HCT116 (cell line): ENCODE measurements at regions not wholly inside any gene's neighbourhood (a gene's known extent, or its start where the extent isn't known, plus 50 kb on each side); places are given as distances from the start of the nearest gene placed in this dataset.

Experiments used
- ATAC-seq: fragments of 200-7000 bp; cut with Tn5 transposase; 2 replicates; pipeline ENCODE4 v1.9.1; 2020; ENCODE audit warnings: mild to moderate bottlenecking, moderate library complexity
- BruUV-seq: library from RNA; stranded (reverse); fragments of 400-500 nt; replicated peaks from 2 replicates; lab custom pipeline; 2021; lab: Mats Ljungman, UMichigan
- CTCF ChIA-PET: fragments of 300-600 bp; sonication (Branson Sonifier 250); formaldehyde crosslinking; loops from one replicate; lab custom pipeline; 2021; ENCODE audit warnings: antibody characterized with exemption; lab: Charles Lee
- POLR2A ChIA-PET: fragments of 300-600, 350-600 bp; sonication (Branson Sonifier 250); formaldehyde crosslinking; loops from one replicate; lab custom pipeline; 2021; ENCODE audit warnings: antibody characterized with exemption; lab: Charles Lee
- RAD21 ChIA-PET, 2 experiments: fragments of 300-600 bp; sonication (Branson Sonifier 250); formaldehyde crosslinking; loops; one replicate each; lab custom pipeline; 2023; ENCODE audit warnings: low total read pairs in 2 of 2; ENCODE audit not compliant: uncharacterized antibody in 2 of 2, unreplicated experiment in 2 of 2, low non-redundant PET in 1 of 2; lab: Charles Lee
- DNase-seq: peaks from one replicate; pipeline ENCODE4 v3.0.0-alpha.2; 2010; ENCODE audit warnings: low read depth, low spot score
- H2AFZ ChIP-seq: fragments of 200-600 bp; shearing (Covaris generic), sonication (generic); 2 replicates; pipeline ENCODE4 v1.6.1; 2017; ENCODE audit warnings: low read depth, mixed run types, mixed read lengths, antibody characterized with exemption, low read length; ENCODE audit not compliant: poor library complexity, severe bottlenecking
- H3K27ac ChIP-seq: 2 replicates; pipeline ENCODE4 v1.5.1; 2012; ENCODE audit warnings: low read depth, low read length
- H3K27me3 ChIP-seq: fragments of 200-600 bp; sonication (generic); 2 replicates; pipeline ENCODE4 v1.6.1; 2016; ENCODE audit warnings: mixed run types, low read length, mixed read lengths; ENCODE audit not compliant: insufficient read depth
- H3K36me3 ChIP-seq, 2 experiments: fragments of 200-500 bp in 1 of 2; fragments of 200-600 bp in 1 of 2; sonication (Bioruptor generic) in 1 of 2; sonication (generic) in 1 of 2; 2 replicates each; pipeline versions ENCODE4 v1.5.1 to v1.6.1; 2014 to 2016; ENCODE audit warnings: low read length in 2 of 2, inconsistent platforms in 1 of 2, mixed read lengths in 1 of 2, mixed run types in 1 of 2; ENCODE audit not compliant: insufficient read depth in 2 of 2, control insufficient read depth in 1 of 2
- H3K4me1 ChIP-seq, 2 experiments: fragments of 200-600 bp in 1 of 2; sonication (generic) in 1 of 2; 2 replicates each; pipeline versions ENCODE4 v1.5.1 to v1.6.1; 2012 to 2017; ENCODE audit warnings: low read length in 2 of 2, inconsistent platforms in 1 of 2, mild to moderate bottlenecking in 1 of 2, mixed read lengths in 1 of 2, mixed run types in 1 of 2, moderate library complexity in 1 of 2; ENCODE audit not compliant: insufficient read depth in 2 of 2, control insufficient read depth in 1 of 2
- H3K4me2 ChIP-seq: fragments of 200-600 bp; sonication (generic); 2 replicates; pipeline ENCODE4 v1.6.1; 2017; ENCODE audit warnings: mixed run types, low read length, mixed read lengths
- H3K4me3 ChIP-seq, 2 experiments: fragments of 200-600 bp in 1 of 2; sonication (generic) in 1 of 2; replicated peaks in 1 of 2; 2 replicates each; pipeline ENCODE4 v1.5.1; 2011 to 2016; ENCODE audit warnings: low read length in 2 of 2, control low read depth in 1 of 2, low read depth in 1 of 2, mild to moderate bottlenecking in 1 of 2, mixed read lengths in 1 of 2, mixed run types in 1 of 2
- H3K79me2 ChIP-seq: fragments of 200-600 bp; sonication (generic); 2 replicates; pipeline ENCODE4 v1.6.1; 2017; ENCODE audit warnings: mild to moderate bottlenecking, mixed run types, low read length, moderate library complexity, mixed read lengths; ENCODE audit not compliant: insufficient read depth
- H3K9ac ChIP-seq: fragments of 200-600 bp; sonication (generic); 2 replicates; pipeline ENCODE4 v1.6.1; 2016; ENCODE audit warnings: low read length, mixed read lengths
- H3K9me2 ChIP-seq: fragments of 200-600 bp; sonication (generic), shearing (Covaris generic); 2 replicates; pipeline ENCODE4 v1.6.1; 2017; ENCODE audit warnings: mixed run types, mild to moderate bottlenecking, moderate library complexity; ENCODE audit not compliant: insufficient read depth
- H3K9me3 ChIP-seq, 2 experiments: fragments of 200-500 bp in 1 of 2; fragments of 200-600 bp in 1 of 2; sonication (Bioruptor generic) in 1 of 2; sonication (generic) in 1 of 2; 2 replicates each; pipeline ENCODE4 v1.6.1; 2014 to 2017; ENCODE audit warnings: low read length in 2 of 2, mixed read lengths in 2 of 2, inconsistent platforms in 1 of 2, low read depth in 1 of 2, mild to moderate bottlenecking in 1 of 2, mixed run types in 1 of 2, moderate library complexity in 1 of 2; ENCODE audit not compliant: control insufficient read depth in 1 of 2, insufficient read depth in 1 of 2
- H4K20me1 ChIP-seq: fragments of 200-600 bp; sonication (generic), shearing (Covaris generic); 2 replicates; pipeline ENCODE4 v1.6.1; 2017; ENCODE audit warnings: mixed run types, mild to moderate bottlenecking, moderate library complexity; ENCODE audit not compliant: insufficient read depth
- CBX3 ChIP-seq: IDR thresholded peaks from 2 replicates; pipeline ENCODE4 v1.6.1; 2012; ENCODE audit warnings: low read depth
- CEBPB ChIP-seq: IDR thresholded peaks from 2 replicates; pipeline ENCODE4 v1.6.1; 2012; ENCODE audit warnings: low read depth
- EZH2 ChIP-seq: fragments of 200-600 bp; sonication (generic); IDR thresholded peaks from 2 replicates; pipeline ENCODE4 v1.6.1; 2017; ENCODE audit warnings: antibody characterized with exemption, mixed run types
- EZH2phosphoT487 ChIP-seq: fragments of 200-600 bp; IDR thresholded peaks from 2 replicates; pipeline ENCODE4 v1.6.1; 2018; ENCODE audit warnings: antibody characterized with exemption, borderline replicate concordance
- JUND ChIP-seq: IDR thresholded peaks from 2 replicates; pipeline ENCODE4 v1.6.1; 2012
- SIN3A ChIP-seq: IDR thresholded peaks from 2 replicates; pipeline ENCODE4 v1.6.1; 2012; ENCODE audit warnings: low read depth
- SRF ChIP-seq: IDR thresholded peaks from 2 replicates; pipeline ENCODE4 v1.6.1; 2012; ENCODE audit warnings: low read depth
- intact Hi-C: fragments of 100-400 bp; cut with micrococcal nuclease; formaldehyde crosslinking; loops from 2 replicates; pipeline ENCODE4 v1.10.0; 2022
- TF ChIP-seq, protein P1 (sequence below), 3 experiments: fragments of 200-600 bp in 1 of 3; sonication (generic) in 1 of 3; IDR thresholded peaks in 2 of 3; conservative IDR thresholded peaks in 1 of 3; 2 replicates each; pipeline ENCODE4 v1.5.1; 2012 to 2017; ENCODE audit warnings: low read depth in 2 of 3, low read length in 2 of 3, antibody characterized with exemption in 1 of 3, borderline replicate concordance in 1 of 3, control low read depth in 1 of 3, mild to moderate bottlenecking in 1 of 3, mixed read lengths in 1 of 3, mixed run types in 1 of 3, moderate library complexity in 1 of 3; ENCODE audit not compliant: insufficient read depth in 1 of 3

DNA sequence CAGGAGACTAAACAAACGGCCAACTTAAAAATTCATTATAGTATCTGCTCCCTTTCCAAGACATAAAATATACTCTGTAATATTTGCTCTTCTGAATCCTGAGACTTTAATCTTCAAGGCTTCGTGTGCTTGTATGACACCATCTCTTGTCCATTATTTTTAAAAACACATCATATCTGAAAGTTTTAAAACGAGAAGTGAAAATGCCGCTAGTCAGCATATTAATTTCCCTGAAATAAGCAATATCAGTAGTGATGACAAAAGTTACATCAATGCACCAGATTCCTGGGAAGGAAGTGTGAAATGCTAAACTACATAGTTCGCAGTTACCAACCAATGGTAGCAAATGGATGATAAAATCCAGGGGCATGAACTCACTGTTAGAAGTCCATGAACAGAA lies 66.8 kb upstream of the EXOC1L start:
- BruUV-seq: no TSS peak
- ChIA-PET CTCF (no interaction called here), POLR2A (no interaction called here), RAD21 (no interaction called here)
- intact Hi-C loops: no loop called here
- Histone ChIP-seq H2AFZ (no peak overlapping the region), H3K4me2 (no peak overlapping the region), H3K9me2 (no peaks in the 10 kb centered on the region), H4K20me1 (no peaks in the 10 kb centered on the region), H3K27me3 (no peaks in the 10 kb centered on the region), H3K4me1 (peaks cover 0 to 15% of the 10 kb centered on the region in 2 experiments; a peak in 2 of 4 replicates), H3K36me3 (no peaks in the 10 kb centered on the region), H3K27ac (no peak overlapping the region), H3K79me2 (no peaks in the 10 kb centered on the region), H3K4me3 (no peak overlapping the region), H3K9me3 (no peaks in the 10 kb centered on the region), H3K9ac (no peak overlapping the region)
- ATAC-seq (no peak), DNase-seq (no peak)
- TF ChIP-seq CBX3 (no peak), EZH2phosphoT487 (no peak)

DNA sequence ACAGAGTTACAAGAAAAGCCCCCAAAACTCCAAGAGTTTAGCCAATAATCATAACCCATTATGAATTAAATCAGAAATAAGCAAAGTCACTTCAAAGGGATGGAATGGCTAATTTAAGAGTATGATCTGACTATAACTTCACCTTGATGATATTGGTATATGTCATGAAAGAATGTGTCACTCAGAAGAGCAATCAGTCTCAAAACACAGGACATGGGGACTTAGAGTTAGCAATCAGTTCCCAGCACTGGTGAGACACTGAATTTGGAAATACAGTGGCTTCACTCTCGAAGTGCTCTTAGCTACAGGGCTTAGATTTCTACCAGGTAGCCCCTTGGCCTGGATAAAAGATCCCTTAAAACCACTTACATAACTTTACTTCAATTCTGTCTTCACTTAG lies 65.7 kb upstream of the EXOC1L start:
- Histone ChIP-seq H3K4me2 (no peak overlapping the region; the same call in 1 of the 2 replicates), H3K79me2 (no peaks in the 10 kb centered on the region), H3K4me1 (peaks cover 0 to 15% of the 10 kb centered on the region in 2 experiments; a peak in 2 of 4 replicates), H2AFZ (no peak overlapping the region), H3K36me3 (no peaks in the 10 kb centered on the region), H4K20me1 (no peaks in the 10 kb centered on the region), H3K4me3 (no peak overlapping the region), H3K9ac (no peak overlapping the region), H3K9me3 (no peaks in the 10 kb centered on the region), H3K27ac (no peak overlapping the region), H3K27me3 (no peaks in the 10 kb centered on the region), H3K9me2 (no peaks in the 10 kb centered on the region)
- ATAC-seq (no peak), DNase-seq (no peak)
- ChIA-PET POLR2A (no interaction called here), RAD21 (no interaction called here), CTCF (no interaction called here)
- intact Hi-C loops: no loop called here
- BruUV-seq: no TSS peak
- TF ChIP-seq, protein P1, sequence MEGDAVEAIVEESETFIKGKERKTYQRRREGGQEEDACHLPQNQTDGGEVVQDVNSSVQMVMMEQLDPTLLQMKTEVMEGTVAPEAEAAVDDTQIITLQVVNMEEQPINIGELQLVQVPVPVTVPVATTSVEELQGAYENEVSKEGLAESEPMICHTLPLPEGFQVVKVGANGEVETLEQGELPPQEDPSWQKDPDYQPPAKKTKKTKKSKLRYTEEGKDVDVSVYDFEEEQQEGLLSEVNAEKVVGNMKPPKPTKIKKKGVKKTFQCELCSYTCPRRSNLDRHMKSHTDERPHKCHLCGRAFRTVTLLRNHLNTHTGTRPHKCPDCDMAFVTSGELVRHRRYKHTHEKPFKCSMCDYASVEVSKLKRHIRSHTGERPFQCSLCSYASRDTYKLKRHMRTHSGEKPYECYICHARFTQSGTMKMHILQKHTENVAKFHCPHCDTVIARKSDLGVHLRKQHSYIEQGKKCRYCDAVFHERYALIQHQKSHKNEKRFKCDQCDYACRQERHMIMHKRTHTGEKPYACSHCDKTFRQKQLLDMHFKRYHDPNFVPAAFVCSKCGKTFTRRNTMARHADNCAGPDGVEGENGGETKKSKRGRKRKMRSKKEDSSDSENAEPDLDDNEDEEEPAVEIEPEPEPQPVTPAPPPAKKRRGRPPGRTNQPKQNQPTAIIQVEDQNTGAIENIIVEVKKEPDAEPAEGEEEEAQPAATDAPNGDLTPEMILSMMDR (IDR thresholded peaks at IDR 0.05 in 2 of 3, conservative IDR thresholded peaks at IDR 0.05 in 1 of 3; ENCODE audit: borderline replicate concordance in 1 of 3, insufficient read depth in 1 of 3, low read depth in 2 of 3, low read length in 2 of 3): no peak
- no peak for TF ChIP-seq SRF
- no peak for TF ChIP-seq SIN3A
- TF ChIP-seq EZH2: no peak
- TF ChIP-seq CEBPB: no peak
- TF ChIP-seq JUND: no peak
